IPS DF 4.7 (cell line): ENCODE measurements at regions not wholly inside any gene's neighbourhood (a gene's known extent, or its start where the extent isn't known, plus 50 kb on each side); places are given as distances from the start of the nearest gene placed in this dataset.

Experiments used
- DNase-seq: peaks from one replicate; pipeline ENCODE4 v3.0.0-alpha.2; 2013; ENCODE audit warnings: low spot score; ENCODE audit errors: extremely low read depth

DNA sequence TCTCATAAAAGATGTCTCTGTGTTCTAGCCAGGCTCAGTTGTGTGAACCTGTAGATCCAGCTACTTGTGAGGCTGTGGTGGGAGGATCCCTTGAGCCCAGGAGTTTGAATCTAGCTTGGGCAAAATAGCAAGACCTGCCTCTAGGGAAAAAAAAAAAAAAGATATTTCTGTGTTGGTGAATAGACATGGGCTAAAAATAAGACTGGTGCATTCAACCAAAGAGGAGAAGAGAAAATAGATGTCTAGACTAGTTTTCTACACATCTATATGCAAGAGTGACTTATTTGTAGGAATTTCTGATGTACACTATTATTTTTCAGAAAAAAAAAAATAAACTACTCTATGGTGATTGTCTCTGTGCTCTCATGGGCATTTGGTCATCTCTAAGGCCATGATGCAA lies 555.1 kb downstream of the BCL11A start:
- DNase-seq = no peak

DNA sequence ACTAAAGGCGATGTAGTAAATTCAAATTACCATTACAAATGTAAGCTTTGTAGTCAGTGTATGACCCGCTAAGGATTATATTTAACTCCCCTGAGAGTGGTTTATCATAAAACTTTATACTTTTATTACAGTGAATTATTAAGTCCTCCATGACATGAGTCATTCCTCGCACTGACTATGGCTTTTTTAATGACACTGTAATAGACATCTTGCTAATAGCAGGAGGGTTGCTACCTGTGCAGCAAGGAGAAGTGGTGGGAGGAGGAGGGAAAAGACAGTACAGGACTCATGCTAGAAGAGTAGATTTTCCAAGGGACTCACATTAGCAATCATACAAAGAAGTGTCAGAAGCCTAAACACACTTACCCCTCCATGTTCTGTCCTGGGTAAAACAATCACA lies 556.1 kb downstream of the BCL11A start:
- no peak for DNase-seq

DNA sequence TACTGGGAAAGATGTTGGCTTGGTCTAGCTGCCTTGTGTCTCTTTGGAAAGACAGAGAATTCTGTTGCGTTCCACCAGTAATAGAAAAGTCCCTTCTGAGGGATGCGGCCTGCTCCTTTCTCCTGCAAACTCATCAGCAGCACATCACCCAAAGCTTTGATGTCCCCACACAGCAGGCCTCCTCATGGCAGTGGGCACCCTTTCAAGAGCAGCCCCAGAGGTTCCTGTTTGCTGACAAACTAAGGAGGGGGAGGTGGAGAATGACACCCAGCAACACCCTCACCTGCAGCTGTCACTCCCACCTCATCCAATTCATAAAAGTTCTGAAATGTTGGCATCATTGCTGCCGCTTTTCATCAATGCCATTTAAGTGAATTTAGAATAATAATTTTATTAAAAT lies 556.6 kb downstream of the BCL11A start:
- DNase-seq = no peak

DNA sequence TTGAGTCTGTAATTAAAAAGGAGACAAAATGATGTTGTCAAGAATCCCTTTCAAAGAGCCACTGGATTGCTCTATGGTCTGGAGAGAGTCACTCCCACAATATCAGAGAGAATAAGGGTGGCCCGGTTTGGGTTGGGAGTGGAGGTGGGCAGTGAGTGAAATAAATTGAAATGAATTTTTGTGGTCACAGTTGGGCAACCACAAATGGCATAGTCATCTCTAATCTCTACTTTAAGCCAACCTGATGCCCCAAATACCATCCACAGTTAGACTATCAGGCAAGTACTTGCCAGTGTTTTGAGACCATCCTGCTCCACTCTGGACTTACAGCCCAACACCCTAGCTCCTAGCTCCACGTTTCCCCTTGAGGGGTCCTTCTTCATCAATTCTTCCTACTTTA lies 559.7 kb downstream of the BCL11A start:
- no peak for DNase-seq

DNA sequence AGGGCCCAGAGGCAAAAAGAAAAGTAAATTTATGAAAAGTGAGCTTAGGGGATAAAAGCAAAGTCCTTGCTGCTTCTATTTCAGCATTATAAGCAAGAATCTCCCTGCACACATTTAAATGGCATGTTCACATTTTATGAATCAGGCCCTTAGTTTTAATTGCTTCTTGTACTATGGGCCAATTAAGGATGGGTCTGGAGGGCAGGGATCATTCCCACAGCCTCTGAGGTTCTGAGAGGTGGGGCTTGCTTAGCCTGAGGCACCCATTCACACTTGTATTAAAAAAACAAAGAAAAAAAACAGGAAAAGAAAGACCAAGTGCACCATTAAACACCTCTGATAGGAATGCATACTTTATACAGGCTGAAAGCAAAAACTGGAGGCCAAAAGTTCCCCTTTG lies 565.1 kb downstream of the BCL11A start:
- DNase-seq = no peak

DNA sequence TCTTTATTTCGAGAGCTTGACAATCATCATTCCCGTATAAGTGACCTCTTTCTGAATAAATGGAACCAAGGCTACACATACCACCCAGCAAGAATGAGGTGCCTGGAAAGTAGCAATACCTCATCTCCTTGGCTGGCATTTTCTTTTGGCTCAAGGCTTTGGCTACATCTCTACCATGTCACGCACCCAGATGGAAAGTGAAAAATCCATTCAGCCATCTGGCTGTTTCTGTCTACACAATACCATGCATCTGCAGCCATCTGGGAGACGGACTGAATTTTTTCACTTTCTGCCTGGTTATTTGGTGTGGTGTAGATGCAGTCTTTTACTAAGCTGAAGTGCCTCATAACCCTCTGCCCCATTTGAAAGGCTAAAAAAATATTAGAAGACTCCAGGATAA lies 566.9 kb downstream of the BCL11A start:
- DNase-seq = no peak

DNA sequence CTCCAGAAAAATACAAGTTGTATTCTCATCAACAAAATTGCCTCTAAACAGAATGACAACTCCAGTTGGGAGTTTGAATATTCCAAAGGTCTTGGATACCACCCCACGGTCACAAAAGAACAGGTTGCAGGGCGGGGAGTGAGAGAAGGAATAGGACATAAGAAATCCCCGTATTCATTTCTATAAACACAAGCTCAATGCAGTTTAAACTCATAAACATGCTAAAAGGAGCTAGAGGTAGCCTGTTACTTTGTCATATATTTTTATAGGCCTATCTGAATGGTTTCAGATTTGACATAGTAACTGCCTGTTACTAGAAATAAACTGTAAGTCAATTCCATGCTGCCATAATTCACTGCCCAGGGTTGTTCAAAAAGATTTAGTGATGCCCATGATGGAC lies 567.5 kb downstream of the BCL11A start:
- no peak for DNase-seq

DNA sequence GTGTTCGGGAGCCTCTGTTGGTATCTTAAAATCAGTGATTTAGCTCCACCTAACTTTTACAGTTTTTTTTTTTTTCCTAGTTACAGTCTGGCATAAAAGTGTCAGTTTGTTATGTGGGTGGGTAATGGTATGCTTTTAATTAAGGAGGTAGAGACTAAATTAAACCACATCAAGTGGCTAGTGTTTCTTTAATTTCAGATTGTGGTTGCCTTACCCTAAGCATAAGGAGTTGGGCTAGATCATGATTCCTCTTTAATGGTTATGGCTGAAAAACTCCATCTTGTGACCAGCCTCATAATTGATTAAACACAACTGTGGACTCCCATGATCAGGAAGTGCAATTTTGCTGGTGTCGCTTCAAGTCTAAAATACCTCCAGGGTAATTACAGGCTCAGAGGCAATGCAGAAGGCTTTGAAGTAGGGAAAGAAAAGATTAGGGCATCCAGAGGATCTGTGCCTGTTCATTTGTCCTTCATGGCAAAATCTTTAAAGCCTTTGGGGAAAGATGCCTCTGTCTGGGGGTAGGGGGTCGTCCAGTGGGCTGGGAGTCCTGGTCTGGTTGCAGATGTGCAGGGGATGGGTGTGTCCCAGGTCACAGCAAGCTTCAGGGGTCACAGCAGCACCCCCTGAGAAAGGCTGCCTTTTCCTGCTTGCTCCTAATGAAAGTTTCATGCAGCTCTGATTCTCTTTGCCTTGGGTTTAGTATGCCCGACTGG lies 579.2 kb downstream of the BCL11A start:
- DNase-seq = no peak

DNA sequence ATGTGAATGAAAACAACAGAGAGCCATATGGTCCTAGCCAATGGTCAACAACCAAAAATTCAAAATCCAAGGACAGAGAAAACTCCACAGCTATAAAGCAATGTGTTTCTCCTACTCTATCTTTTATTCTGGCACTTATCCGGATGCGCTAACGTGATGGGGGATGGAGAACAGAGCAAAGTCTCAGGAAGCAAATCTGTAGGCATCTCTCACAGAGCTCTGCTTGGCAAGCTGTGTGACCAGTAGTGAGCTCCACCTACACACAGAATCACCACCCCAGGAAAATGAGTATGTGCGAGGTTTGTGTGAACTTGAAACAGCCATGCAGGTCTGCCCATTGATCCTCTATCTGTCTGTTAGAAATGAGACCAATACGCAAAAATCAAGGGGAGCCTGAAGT lies 584.3 kb downstream of the BCL11A start:
- DNase-seq = no peak

DNA sequence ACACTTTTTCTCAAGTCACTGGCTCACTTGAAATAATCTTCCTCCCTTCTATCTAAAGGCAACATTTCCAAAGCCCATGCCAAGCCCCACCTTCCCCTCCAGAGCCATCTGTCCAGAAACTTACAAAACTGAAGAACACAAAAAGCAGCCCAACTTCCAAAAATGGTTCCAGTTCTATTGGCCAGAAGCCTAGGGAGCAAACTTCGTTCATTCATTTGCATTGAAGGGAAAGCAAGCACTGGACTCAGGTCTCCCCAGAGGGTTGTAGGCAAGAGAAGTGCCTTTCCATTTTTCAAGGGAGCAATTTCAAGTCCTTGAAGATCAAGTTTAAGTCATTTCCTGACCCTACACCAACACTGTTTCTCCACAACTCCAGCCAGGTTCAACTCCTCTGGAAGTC lies 585.0 kb downstream of the BCL11A start:
- no peak for DNase-seq

DNA sequence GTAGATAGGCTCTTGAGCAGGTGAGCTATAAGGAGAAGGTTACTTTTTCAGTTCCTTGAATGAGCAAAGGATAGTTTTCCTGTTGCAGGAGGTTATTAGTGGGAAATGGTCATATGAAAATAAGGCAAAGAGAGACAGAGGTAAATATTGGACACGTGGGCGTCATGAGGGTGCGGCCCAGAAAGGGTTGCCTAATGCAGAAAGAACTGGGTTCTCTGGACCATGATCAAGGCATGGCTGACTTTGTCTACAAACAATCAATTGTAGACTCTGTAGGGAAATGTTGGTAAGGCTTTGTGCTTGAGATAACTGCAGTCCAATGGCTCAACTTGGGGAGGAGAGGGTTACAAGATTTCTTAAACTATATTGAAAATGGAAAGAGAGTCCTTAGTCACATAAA lies 585.8 kb downstream of the BCL11A start:
- DNase-seq = no peak

DNA sequence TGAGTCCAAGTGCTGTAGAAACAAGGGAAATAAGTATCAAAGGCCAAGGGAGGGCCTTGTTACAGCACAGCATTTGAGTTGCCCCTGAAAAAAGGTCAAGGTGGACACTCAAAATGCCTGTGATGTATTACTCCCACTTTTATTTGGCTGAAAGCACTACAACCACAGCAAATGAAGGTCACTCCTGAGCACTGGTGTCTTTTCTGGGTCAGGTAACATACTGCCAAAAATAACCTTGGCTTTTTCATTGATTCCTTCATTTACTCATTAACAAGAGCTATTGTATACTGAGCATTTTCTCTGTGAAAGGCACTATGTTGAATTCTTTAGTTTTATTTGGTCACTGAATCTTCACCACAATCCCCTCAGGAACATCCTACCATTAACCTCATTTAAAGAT lies 590.3 kb downstream of the BCL11A start:
- no peak for DNase-seq

DNA sequence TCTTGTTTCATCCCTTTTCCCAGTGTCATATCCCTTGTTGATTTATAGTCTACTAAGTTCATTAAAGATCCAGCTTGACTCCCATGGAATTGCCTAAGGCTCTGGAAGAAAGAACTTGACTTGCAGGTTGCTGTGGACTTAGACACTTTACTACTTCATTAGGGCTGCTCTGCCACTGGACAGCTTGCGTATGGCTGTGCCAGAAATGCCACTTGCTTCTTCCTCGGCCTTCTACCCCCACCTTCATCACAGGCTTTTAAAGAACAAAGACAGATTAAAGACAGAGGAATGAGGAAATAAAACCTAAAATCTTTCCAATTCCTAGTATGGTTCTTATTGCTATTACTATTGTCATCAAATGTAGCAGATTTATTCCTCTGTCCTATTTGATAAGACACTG lies 591.7 kb downstream of the BCL11A start:
- no peak for DNase-seq

DNA sequence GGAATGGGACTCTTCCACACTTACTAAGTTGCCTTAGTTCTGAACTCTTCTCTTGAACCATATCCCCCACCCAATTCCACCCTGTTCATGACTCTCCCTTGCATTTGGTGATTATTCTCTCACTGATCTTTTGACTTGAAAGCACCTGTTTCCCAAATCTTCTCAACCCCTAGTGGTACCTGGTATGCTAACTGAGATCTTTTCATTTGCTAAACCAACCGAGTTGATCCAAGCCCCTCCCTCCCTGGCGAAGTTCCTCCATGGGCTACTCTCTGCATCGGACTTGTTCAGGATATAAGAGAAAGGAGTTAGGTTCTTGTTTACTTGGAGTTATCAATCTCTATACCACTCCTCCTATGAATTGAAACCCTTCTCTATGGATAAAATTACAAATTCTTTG lies 593.5 kb downstream of the BCL11A start:
- DNase-seq = peak; percentile 25

DNA sequence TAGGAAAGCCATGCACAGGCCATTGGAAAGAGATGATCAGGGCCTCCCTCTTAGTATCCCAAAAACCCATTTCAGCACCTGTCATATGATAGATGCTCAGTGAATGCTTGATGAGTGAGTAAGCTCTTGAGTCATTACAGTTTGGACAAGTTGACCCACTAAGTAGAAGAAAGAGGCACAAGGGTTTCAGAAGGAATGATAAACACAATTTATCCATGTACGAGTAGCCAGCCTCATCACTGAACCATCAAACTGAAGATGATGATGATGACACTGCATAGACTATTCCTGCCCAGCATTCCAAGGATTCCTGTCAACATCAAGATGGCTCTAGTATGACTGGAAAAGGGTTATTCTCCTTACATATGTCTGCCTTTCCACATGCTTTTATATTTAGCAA lies 596.0 kb downstream of the BCL11A start:
- no peak for DNase-seq

DNA sequence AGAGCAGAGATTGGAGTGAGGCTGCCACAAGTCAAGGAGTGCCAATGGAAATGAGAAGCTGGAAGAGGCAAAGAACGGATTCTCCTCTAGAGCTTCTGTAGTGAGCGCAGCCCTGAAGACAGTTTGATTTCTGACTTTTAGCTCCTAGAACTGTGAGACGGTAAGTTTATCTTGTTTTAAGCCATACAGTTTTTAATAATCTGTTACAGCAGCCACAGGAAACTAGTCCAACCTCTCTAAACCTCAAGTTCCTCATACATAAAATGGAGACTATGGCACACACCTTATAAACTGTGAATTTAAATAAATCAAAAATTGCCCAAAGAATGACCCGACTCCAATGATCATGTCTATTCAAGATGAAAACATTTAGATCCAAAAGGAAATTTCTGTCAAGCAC lies 596.5 kb downstream of the BCL11A start:
- DNase-seq = no peak

DNA sequence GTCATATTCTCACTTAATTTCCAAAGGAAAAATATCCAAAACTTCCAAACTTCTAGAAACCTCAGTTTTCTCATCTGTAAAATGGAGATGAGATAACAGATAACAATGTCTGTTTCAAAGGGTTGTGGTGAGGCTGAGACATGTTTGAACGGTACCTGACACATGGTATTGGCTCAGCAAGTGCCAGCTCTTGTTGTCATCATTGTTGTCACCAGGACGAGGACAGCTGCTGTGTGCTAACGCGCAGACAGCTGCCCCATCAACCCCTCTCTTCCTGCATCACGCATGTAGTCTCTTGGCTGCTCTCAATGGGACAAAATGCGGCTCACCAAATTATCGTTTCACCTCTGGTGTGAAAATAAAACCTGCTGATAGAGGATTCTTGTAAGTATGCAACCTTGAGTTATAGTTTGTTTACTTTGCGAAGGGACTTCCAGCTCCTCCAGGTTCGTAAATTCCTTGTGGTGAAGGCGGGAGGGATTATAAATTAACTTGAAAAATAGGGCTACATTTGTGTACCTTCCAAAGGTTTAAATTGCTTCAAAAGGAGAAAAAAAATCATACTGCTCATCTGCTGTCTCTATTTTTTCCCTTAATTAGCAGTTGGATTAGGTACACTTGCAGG lies 605.4 kb downstream of the BCL11A start:
- no peak for DNase-seq

DNA sequence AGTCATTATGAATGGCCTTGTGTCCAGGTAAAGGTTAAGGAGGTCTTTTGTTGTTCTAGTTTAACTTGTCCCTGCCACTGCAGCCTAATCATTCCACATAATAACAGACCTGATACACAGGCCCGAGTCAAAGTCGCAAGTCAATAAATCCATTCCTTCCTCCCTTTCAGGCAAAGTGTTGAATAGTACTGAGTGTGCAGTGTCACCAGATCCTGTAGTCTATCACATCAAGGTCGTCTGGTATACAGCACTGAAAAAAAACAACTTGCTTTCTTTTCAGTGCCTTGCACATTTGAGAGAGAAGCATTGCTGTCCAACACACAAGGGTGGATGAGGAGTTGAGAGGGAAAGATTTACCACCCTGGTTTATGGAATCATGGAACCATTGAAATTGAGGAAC lies 606.2 kb downstream of the BCL11A start:
- no peak for DNase-seq

DNA sequence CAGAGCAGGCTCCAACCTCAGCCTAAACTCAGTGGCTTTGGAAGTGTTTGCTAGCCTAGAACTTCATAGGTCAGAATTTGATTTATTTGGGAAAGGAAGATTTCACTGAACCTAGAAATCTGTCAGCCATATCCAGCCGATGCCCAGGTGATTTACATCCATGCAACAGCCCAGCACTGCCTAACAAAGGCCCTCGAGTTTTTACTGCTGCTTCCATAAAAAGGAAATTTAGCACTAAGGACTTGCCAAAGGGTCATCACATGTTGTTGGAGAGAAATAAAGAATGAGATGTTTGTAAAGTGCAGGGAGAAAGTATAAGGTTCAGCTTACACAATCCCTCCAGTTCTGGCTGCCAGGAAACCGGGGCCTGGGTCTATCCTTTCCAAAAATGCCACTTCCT lies 614.2 kb downstream of the BCL11A start:
- DNase-seq = no peak

DNA sequence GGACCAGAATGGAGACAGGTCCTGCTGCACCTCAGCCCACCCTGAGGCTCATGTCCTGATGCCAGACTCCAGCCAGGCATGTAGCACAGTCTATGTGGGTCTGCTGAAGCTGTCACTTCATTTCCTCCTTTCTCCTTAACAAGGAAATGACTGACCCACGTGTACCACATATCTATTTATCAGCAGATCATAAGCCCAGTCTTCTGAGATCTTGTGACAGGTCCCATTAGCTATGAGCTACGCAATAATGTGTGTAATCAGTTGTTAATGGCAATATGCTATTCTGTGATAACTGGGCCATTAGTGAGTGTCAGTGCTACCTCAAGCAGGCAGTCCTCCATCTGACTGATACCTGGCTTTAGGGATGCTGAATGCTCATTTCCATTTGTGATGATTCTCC lies 615.3 kb downstream of the BCL11A start:
- DNase-seq = no peak

DNA sequence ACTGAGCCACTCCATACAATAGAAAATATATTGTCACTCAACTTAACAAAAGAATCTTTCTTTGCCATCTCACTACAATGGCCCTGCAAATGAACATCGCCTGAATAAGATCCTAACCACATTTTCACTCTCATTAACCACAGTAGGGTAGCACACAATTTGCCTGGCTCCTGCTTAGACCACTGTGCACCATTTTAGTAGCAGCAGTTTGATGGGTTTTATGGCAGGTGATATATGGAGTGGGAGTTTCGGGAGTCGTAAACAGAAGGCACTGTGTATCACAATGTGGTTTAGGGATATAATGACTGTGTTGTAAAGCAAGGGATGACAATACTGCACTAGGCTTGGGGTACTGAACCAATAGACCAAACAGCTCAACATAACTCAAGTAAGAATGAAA lies 617.4 kb downstream of the BCL11A start:
- DNase-seq = no peak

DNA sequence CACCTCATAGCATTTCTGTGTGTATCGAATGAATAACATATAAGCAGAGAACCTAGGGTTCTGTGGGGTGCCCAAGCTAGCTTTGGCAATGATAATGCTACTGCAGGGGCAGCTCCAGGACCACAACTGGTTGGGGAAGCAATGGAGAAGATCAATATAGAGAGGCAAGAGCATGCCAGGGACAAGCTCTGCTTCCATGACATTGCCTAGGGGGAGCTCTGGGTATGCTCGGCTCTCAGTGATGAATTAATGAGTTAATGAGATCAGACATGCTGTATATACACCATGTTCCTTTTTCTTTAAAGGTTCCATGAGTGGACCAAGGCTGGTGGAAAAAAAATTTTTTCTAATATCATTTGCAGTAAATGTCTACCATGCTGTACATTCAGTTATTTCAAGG lies 618.4 kb downstream of the BCL11A start:
- DNase-seq = no peak

DNA sequence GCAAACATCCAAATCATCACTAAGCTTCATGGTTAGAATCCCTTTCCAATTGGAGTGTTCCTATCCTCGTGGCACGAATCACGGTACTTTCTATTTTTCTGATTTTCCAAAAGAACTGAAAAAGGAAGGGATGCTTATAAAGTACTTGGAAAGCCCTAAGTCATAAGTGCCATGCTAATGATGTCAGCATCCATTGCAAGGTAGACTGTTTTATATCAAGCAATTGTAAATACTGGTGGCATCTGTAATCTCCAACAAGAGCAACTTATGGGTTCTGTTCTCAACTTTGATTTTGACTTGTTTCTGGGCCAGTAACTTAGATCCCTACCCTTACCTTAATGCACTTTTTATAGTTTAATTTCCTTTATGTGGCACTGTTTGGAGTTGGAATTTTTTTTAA lies 619.5 kb downstream of the BCL11A start:
- DNase-seq = no peak

DNA sequence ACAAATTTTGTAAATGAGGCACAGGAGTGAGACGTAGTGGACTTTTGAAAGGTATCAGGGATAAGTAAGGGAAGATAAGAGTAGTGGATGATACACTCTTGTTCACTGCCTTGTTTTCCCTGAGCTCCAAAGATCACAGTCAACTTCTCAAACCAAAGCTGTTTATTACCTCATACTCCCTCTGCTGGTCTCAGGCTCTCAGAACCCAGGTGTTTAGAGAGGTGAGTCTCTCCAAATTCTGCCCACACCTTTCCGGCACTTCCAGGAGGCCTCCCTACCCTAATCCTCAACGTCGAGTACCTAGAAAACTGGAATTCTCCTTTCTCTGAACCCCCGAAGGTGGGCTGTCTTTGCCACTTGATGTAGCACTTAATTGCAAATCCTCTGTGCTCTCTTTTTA lies 621.1 kb downstream of the BCL11A start:
- peak; percentile 16 for DNase-seq
